ENCODE measurements at regions not wholly inside any gene's neighbourhood (a gene's known extent, or its start where the extent isn't known, plus 50 kb on each side); places are given as distances from the start of the nearest gene placed in this dataset.

GRCh38 chr14:98731701-98732100 is 540.3 kb downstream of the BCL11B start:
- TF ChIP-seq CTCF (IDR thresholded peaks at IDR 0.05; ENCODE audit: insufficient read depth, low read length) (no peak), SPI1 (IDR thresholded peaks at IDR 0.05; ENCODE audit: borderline replicate concordance, low read depth) (no peak), POLR2AphosphoS5 (IDR thresholded peaks at IDR 0.05; ENCODE audit: low read depth) (no peak)
